OCI-LY7 (cell line): ENCODE measurements at regions not wholly inside any gene's neighbourhood (a gene's known extent, or its start where the extent isn't known, plus 50 kb on each side); places are given as distances from the start of the nearest gene placed in this dataset.

Source experiments
- BruUV-seq: library from RNA; stranded (reverse); fragments of 400-500 nt; replicated peaks from 2 replicates; lab custom pipeline; 2021; lab: Mats Ljungman, UMichigan
- CTCF ChIA-PET: fragments of 300-600 bp; sonication (Branson Sonifier 250); formaldehyde crosslinking; loops from one replicate; lab custom pipeline; 2022; ENCODE audit warnings: antibody characterized with exemption; ENCODE audit not compliant: unreplicated experiment; lab: Charles Lee
- POLR2A ChIA-PET: fragments of 300-600 bp; sonication (Branson Sonifier 250); formaldehyde crosslinking; loops from one replicate; lab custom pipeline; 2022; ENCODE audit warnings: antibody characterized with exemption; lab: Charles Lee
- DNase-seq: peaks from one replicate; pipeline ENCODE4 v3.0.0-alpha.2; 2015; ENCODE audit warnings: low spot score
- H2AFZ ChIP-seq: fragments of 200-600 bp; sonication (generic), shearing (Covaris generic); 2 replicates; pipeline ENCODE4 v1.6.1; 2014; ENCODE audit warnings: mild to moderate bottlenecking, antibody characterized with exemption, low read length, moderate library complexity
- H3K27ac ChIP-seq: fragments of 200-600 bp; sonication (generic); 2 replicates; pipeline ENCODE4 v1.5.1; 2014; ENCODE audit warnings: mixed run types, low read depth, mild to moderate bottlenecking, moderate library complexity, low read length, inconsistent platforms; ENCODE audit not compliant: poor library complexity, severe bottlenecking
- H3K36me3 ChIP-seq: fragments of 200-600 bp; sonication (generic); 2 replicates; pipeline ENCODE4 v1.6.1; 2014; ENCODE audit warnings: mild to moderate bottlenecking, antibody characterized with exemption, low read length, moderate library complexity, mixed read lengths; ENCODE audit not compliant: insufficient read depth
- H3K4me1 ChIP-seq: fragments of 200-600 bp; sonication (generic); 2 replicates; pipeline ENCODE4 v1.5.1; 2014; ENCODE audit warnings: mild to moderate bottlenecking, low read length; ENCODE audit not compliant: insufficient read depth, poor library complexity, severe bottlenecking
- H3K4me2 ChIP-seq: fragments of 200-600 bp; sonication (generic); 2 replicates; pipeline ENCODE4 v1.6.1; 2014; ENCODE audit warnings: mild to moderate bottlenecking, low read length
- H3K4me3 ChIP-seq: fragments of 200-600 bp; sonication (generic); 2 replicates; pipeline ENCODE4 v1.5.1; 2014; ENCODE audit warnings: mild to moderate bottlenecking, low read depth, low read length; ENCODE audit not compliant: poor library complexity, severe bottlenecking
- H3K79me2 ChIP-seq: fragments of 200-600 bp; sonication (generic); 2 replicates; pipeline ENCODE4 v1.6.1; 2016; ENCODE audit warnings: low read depth, mild to moderate bottlenecking, low read length, moderate library complexity, mixed read lengths; ENCODE audit not compliant: insufficient read depth
- H3K9me2 ChIP-seq: fragments of 200-600 bp; sonication (generic); 2 replicates; pipeline ENCODE4 v1.6.1; 2016; ENCODE audit warnings: mild to moderate bottlenecking, low read length, mixed read lengths; ENCODE audit not compliant: insufficient read depth
- H3K9me3 ChIP-seq: fragments of 200-600 bp; sonication (generic); 2 replicates; pipeline ENCODE4 v1.6.1; 2014; ENCODE audit warnings: mild to moderate bottlenecking, mixed run types, low read length, mixed read lengths
- H4K20me1 ChIP-seq: fragments of 200-600 bp; sonication (generic); 2 replicates; pipeline ENCODE4 v1.6.1; 2014; ENCODE audit warnings: mild to moderate bottlenecking, antibody characterized with exemption, low read length, moderate library complexity, mixed read lengths; ENCODE audit not compliant: insufficient read depth
- CTCF ChIP-seq: fragments of 200-600 bp; sonication (generic); conservative IDR thresholded peaks from 2 replicates; pipeline ENCODE4 v1.5.1; 2014; ENCODE audit warnings: mild to moderate bottlenecking, antibody characterized with exemption, low read length, moderate library complexity, mixed read lengths
- EZH2phosphoT487 ChIP-seq: fragments of 200-600 bp; sonication (generic); IDR thresholded peaks from 2 replicates; pipeline ENCODE4 v1.6.1; 2018; ENCODE audit warnings: low read depth, borderline replicate concordance, mild to moderate bottlenecking, mixed run types, antibody characterized with exemption, low read length, moderate library complexity, mixed read lengths
- intact Hi-C: fragments of 100-400 bp; cut with micrococcal nuclease; formaldehyde crosslinking; loops from one replicate; pipeline ENCODE4 v1.10.0; 2022; ENCODE audit not compliant: unreplicated experiment

- POLR2A ChIA-PET = no interaction called here
- no peak overlapping the region for H2AFZ ChIP-seq
- H3K79me2 ChIP-seq = no peaks in the 10 kb centered on the region
- no peaks in the 10 kb centered on the region for H3K36me3 ChIP-seq
- H3K4me3 ChIP-seq = no peak overlapping the region
- intact Hi-C loops = no loop called here
- DNase-seq = no peak
- no peaks in the 10 kb centered on the region for H4K20me1 ChIP-seq
- no peak overlapping the region for H3K4me2 ChIP-seq
- H3K9me2 ChIP-seq = no peaks in the 10 kb centered on the region
- H3K4me1 ChIP-seq = no peaks in the 10 kb centered on the region
- H3K9me3 ChIP-seq = no peaks in the 10 kb centered on the region
- BruUV-seq = no TSS peak
- CTCF ChIA-PET = no interaction called here
- TF ChIP-seq CTCF = no peak
- TF ChIP-seq EZH2phosphoT487 = no peak
- H3K27ac ChIP-seq = no peak overlapping the region
Observed at GRCh38 chr4:26150948-26151347, 169.9 kb upstream of the RBPJ start.

DNA sequence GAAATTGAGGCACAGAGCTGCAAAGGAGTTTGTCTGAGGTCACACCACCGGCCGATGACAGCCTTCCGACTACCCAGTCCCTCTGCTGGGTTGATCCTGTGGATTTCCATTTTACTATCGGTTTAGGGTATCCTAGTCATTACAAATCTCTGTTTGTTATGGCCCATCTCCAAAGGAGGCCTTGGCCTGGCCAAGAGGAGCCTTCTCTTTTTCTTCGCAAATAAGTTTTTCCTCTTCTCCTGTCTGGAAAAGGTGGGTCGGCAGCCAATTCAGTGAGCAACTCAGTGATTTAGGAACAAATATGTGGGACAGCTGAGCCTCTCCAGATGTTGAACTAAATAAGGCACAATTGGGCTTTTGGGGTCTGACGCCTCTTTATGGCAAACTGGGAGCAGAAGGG is 169.2 kb upstream of the RBPJ start:
- no peaks in the 10 kb centered on the region for H3K9me3 ChIP-seq
- H3K4me3 ChIP-seq = no peak overlapping the region
- ChIA-PET POLR2A (no interaction called here), CTCF (no interaction called here)
- no peaks in the 10 kb centered on the region for H3K4me1 ChIP-seq
- no TSS peak for BruUV-seq
- no peaks in the 10 kb centered on the region for H4K20me1 ChIP-seq
- no peaks in the 10 kb centered on the region for H3K9me2 ChIP-seq
- no peaks in the 10 kb centered on the region for H3K36me3 ChIP-seq
- H3K79me2 ChIP-seq = no peaks in the 10 kb centered on the region
- no peak for DNase-seq
- intact Hi-C loops = no loop called here
- H2AFZ ChIP-seq = no peak overlapping the region
- TF ChIP-seq CTCF (no peak), EZH2phosphoT487 (no peak)
- no peak overlapping the region for H3K27ac ChIP-seq
- H3K4me2 ChIP-seq = no peak overlapping the region

DNA sequence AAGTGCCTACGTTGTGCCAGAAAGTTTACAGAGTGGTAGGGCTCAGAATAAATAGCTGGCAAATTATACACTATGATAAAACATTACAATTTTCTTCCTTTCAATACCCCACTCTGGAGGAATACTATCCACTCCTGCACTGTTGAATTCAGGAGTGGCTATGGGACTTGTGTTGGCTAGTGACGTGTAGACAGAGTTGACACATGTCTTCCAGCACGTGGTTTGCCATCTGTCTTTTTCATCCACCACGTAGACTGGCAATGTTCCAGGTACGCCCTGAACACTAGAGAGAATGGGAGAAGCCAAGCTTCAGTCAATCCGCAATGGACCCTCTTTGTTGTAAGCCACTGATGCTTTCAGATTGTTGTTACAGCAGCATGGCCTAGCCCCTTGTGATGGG is 168.8 kb upstream of the RBPJ start:
- Histone ChIP-seq H3K36me3 (no peaks in the 10 kb centered on the region), H3K4me3 (no peak overlapping the region), H3K9me2 (no peaks in the 10 kb centered on the region), H3K4me2 (no peak overlapping the region), H3K79me2 (no peaks in the 10 kb centered on the region), H2AFZ (no peak overlapping the region), H3K9me3 (no peaks in the 10 kb centered on the region), H3K27ac (no peak overlapping the region), H4K20me1 (no peaks in the 10 kb centered on the region), H3K4me1 (no peaks in the 10 kb centered on the region)
- POLR2A ChIA-PET = interaction anchor here (0.9 kb wide), 1 partner anchor 10 kb away, joined by 4 read pairs; no protein-coding TSS in a partner anchor
- DNase-seq = no peak
- CTCF ChIA-PET = no interaction called here
- BruUV-seq = no TSS peak
- no peak for TF ChIP-seq EZH2phosphoT487
- TF ChIP-seq CTCF = no peak
- intact Hi-C loops = no loop called here
